H9 (cell line): ENCODE measurements at regions not wholly inside any gene's neighbourhood (a gene's known extent, or its start where the extent isn't known, plus 50 kb on each side); places are given as distances from the start of the nearest gene placed in this dataset.

Experiments used
- DNase-seq: peaks from one replicate; pipeline ENCODE4 v3.0.0-alpha.2; 2017
- H2AFZ ChIP-seq: one replicate; pipeline ENCODE4 v1.6.1; 2013; ENCODE audit warnings: mild to moderate bottlenecking, low read length, control low read depth, moderate library complexity
- H2AK5ac ChIP-seq: 2 replicates; pipeline ENCODE4 v1.6.1; 2013; ENCODE audit warnings: low read length, control low read depth, mixed read lengths; ENCODE audit not compliant: insufficient read length
- H2BK120ac ChIP-seq: one replicate; pipeline ENCODE4 v1.6.1; 2013; ENCODE audit warnings: low read depth, mild to moderate bottlenecking, low read length, control low read depth, inconsistent platforms; ENCODE audit not compliant: poor library complexity, severe bottlenecking
- H2BK12ac ChIP-seq: 2 replicates; pipeline ENCODE4 v1.6.1; 2013; ENCODE audit warnings: low read length, control low read depth, mixed read lengths, low read depth; ENCODE audit not compliant: insufficient read length
- H2BK15ac ChIP-seq: 2 replicates; pipeline ENCODE4 v1.6.1; 2013; ENCODE audit warnings: low read depth, low read length, control low read depth
- H2BK20ac ChIP-seq: one replicate; pipeline ENCODE4 v1.6.1; 2013; ENCODE audit warnings: low read depth, mild to moderate bottlenecking, low read length, control low read depth, inconsistent platforms; ENCODE audit not compliant: poor library complexity, severe bottlenecking
- H2BK5ac ChIP-seq: 2 replicates; pipeline ENCODE4 v1.6.1; 2013; ENCODE audit warnings: low read length, control low read depth, mixed read lengths; ENCODE audit not compliant: insufficient read length
- H3K14ac ChIP-seq: 2 replicates; pipeline ENCODE4 v1.6.1; 2013; ENCODE audit warnings: low read length, control low read depth; ENCODE audit not compliant: insufficient read depth
- H3K18ac ChIP-seq: 2 replicates; pipeline ENCODE4 v1.6.1; 2013; ENCODE audit warnings: low read depth, mild to moderate bottlenecking, mixed read lengths, low read length, control low read depth; ENCODE audit not compliant: insufficient read length
- H3K23ac ChIP-seq: 2 replicates; pipeline ENCODE4 v1.6.1; 2013; ENCODE audit warnings: low read length, control low read depth, mixed read lengths, low read depth; ENCODE audit not compliant: insufficient read length
- H3K23me2 ChIP-seq: 2 replicates; pipeline ENCODE4 v1.6.1; 2013; ENCODE audit warnings: low read depth, mild to moderate bottlenecking, mixed read lengths, low read length, control low read depth; ENCODE audit not compliant: insufficient read length, poor library complexity, severe bottlenecking
- H3K27ac ChIP-seq: 2 replicates; pipeline ENCODE4 v1.5.1; 2013; ENCODE audit warnings: low read length, control low read depth, mixed read lengths, low read depth; ENCODE audit not compliant: insufficient read length
- H3K27me3 ChIP-seq: 2 replicates; pipeline ENCODE4 v1.6.1; 2013; ENCODE audit warnings: low read length, control low read depth, inconsistent platforms; ENCODE audit not compliant: insufficient read depth
- H3K4ac ChIP-seq: 2 replicates; pipeline ENCODE4 v1.6.1; 2013; ENCODE audit warnings: low read depth, mild to moderate bottlenecking, control low read depth, inconsistent platforms, low read length, moderate library complexity
- H3K4me1 ChIP-seq: 2 replicates; pipeline ENCODE4 v1.6.1; 2013; ENCODE audit warnings: low read length, control low read depth, inconsistent platforms; ENCODE audit not compliant: insufficient read depth
- H3K4me2 ChIP-seq: 2 replicates; pipeline ENCODE4 v1.6.1; 2013; ENCODE audit warnings: low read length, control low read depth, mixed read lengths; ENCODE audit not compliant: insufficient read length, insufficient read depth
- H3K56ac ChIP-seq: 2 replicates; pipeline ENCODE4 v1.6.1; 2013; ENCODE audit warnings: low read depth, mild to moderate bottlenecking, mixed read lengths, low read length, control low read depth; ENCODE audit not compliant: insufficient read length
- H3K79me1 ChIP-seq: 2 replicates; pipeline ENCODE4 v1.6.1; 2013; ENCODE audit warnings: low read depth, mild to moderate bottlenecking, moderate library complexity, low read length, control low read depth, inconsistent platforms; ENCODE audit not compliant: insufficient read depth, poor library complexity, severe bottlenecking
- H3K79me2 ChIP-seq: 2 replicates; pipeline ENCODE4 v1.6.1; 2013; ENCODE audit warnings: low read length, control low read depth, inconsistent platforms; ENCODE audit not compliant: insufficient read depth
- H3K9ac ChIP-seq: 2 replicates; pipeline ENCODE4 v1.6.1; 2013; ENCODE audit warnings: low read length, control low read depth, mixed read lengths; ENCODE audit not compliant: insufficient read length; ENCODE audit errors: extremely low read depth
- H3K9me3 ChIP-seq: one replicate; pipeline ENCODE4 v1.6.1; 2013; ENCODE audit warnings: low read depth, low read length, inconsistent platforms; ENCODE audit not compliant: control insufficient read depth
- H3T11ph ChIP-seq: one replicate; pipeline ENCODE4 v1.6.1; 2013; ENCODE audit warnings: mild to moderate bottlenecking, low read length, control low read depth, inconsistent platforms
- H4K20me1 ChIP-seq: one replicate; pipeline ENCODE4 v1.6.1; 2013; ENCODE audit not compliant: control insufficient read depth, insufficient read length, insufficient read depth
- H4K5ac ChIP-seq: 2 replicates; pipeline ENCODE4 v1.6.1; 2013; ENCODE audit warnings: low read depth, mild to moderate bottlenecking, mixed read lengths, low read length, control low read depth; ENCODE audit not compliant: insufficient read length
- H4K8ac ChIP-seq: replicated peaks from 2 replicates; pipeline ENCODE4 v1.6.1; 2013; ENCODE audit warnings: low read length, control low read depth, mixed read lengths, low read depth; ENCODE audit not compliant: insufficient read length
- H4K91ac ChIP-seq: 2 replicates; pipeline ENCODE4 v1.6.1; 2013; ENCODE audit warnings: low read depth, mild to moderate bottlenecking, moderate library complexity, mixed read lengths, low read length, control low read depth; ENCODE audit not compliant: insufficient read length
- H3K27ac Mint-ChIP-seq, 3 experiments: 2 replicates in 2 of 3; 3 replicates in 1 of 3; pipeline ENCODE4 v1.8.0; 2020 to 2021; ENCODE audit warnings: mixed read lengths in 3 of 3, mild to moderate bottlenecking in 1 of 3, moderate library complexity in 1 of 3
- H3K27me3 Mint-ChIP-seq: 2 replicates; pipeline ENCODE4 v1.8.0; 2021; ENCODE audit warnings: low read depth, mild to moderate bottlenecking, moderate library complexity, mixed read lengths
- H3K36me3 Mint-ChIP-seq, 3 experiments: 2 replicates in 2 of 3; 3 replicates in 1 of 3; pipeline ENCODE4 v1.8.0; 2020 to 2021; ENCODE audit warnings: low read depth in 3 of 3, mixed read lengths in 3 of 3; ENCODE audit not compliant: insufficient read depth in 1 of 3
- H3K4me1 Mint-ChIP-seq, 2 experiments: 2 replicates each; pipeline ENCODE4 v1.8.0; 2020; ENCODE audit warnings: mixed read lengths in 2 of 2
- H3K4me3 Mint-ChIP-seq, 2 experiments: 2 replicates in 1 of 2; 3 replicates in 1 of 2; pipeline ENCODE4 v1.8.0; 2020 to 2021; ENCODE audit warnings: mild to moderate bottlenecking in 2 of 2, mixed read lengths in 2 of 2, moderate library complexity in 1 of 2
- H3K9me3 Mint-ChIP-seq, 2 experiments: 2 replicates in 1 of 2; 3 replicates in 1 of 2; pipeline ENCODE4 v1.8.0; 2020; ENCODE audit warnings: mild to moderate bottlenecking in 2 of 2, mixed read lengths in 2 of 2, moderate library complexity in 1 of 2
- WGBS: extraction: QIAGEN DNeasy Blood & Tissue Kit; methylation state at CpG from one replicate; pipeline ENCODE4 v1.1.7; 2013; ENCODE audit warnings: missing lambda C conversion rate, low lambda C conversion rate, mixed read lengths; ENCODE audit not compliant: insufficient read length; ENCODE audit errors: extremely low coverage; 5-methylcytosine and 5-hydroxymethylcytosine counted together
- TF ChIP-seq, protein P1 (sequence below): fragments of 200-600 bp; sonication (generic); conservative IDR thresholded peaks from 3 replicates; pipeline ENCODE4 v1.8.0; 2021; ENCODE audit warnings: antibody characterized with exemption, mild to moderate bottlenecking

DNA sequence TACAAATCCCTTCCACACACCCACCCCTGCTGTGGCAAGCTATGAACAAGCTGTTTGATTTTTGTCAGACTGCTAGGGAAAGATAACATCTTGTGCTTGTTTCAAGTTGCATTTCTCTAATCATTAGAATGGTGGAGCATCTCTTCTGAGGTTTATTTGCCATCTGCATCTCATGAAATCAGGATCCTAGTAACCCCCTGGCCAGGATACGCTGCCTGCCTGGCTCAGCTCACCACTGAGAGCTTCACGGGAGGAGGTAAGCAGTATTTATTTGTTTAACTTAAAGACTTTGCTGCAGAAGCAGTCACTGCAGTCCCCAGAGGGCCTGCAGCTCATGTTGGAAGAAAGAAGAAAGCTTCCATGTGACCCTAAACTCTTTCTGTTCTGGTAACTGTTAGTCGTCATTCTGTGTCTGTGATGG lies 83.3 kb upstream of the CXCL14 start:
- no peak for DNase-seq

More for the DNA sequence above, 83.3 kb upstream of the CXCL14 start:
- Histone ChIP-seq H2AFZ (no peak overlapping the region), H3K79me2 (no peaks in the 10 kb centered on the region), H3K9me3 (no peaks in the 10 kb centered on the region), H2BK20ac (no peak overlapping the region), H3K23me2 (no peaks in the 10 kb centered on the region), H3K4ac (no peak overlapping the region), H2BK120ac (no peak overlapping the region), H3K4me2 (no peak overlapping the region), H4K8ac (no peak overlapping the region), H4K5ac (no peak overlapping the region), H3K27me3 (no peaks in the 10 kb centered on the region), H2BK15ac (no peak overlapping the region), H3T11ph (no peak overlapping the region), H3K27ac (no peak overlapping the region), H3K14ac (no peak overlapping the region), H3K4me1 (no peaks in the 10 kb centered on the region), H3K9ac (no peak overlapping the region), H4K20me1 (no peaks in the 10 kb centered on the region), H3K23ac (no peak overlapping the region), H3K79me1 (no peaks in the 10 kb centered on the region), H2BK12ac (no peak overlapping the region), H4K91ac (no peak overlapping the region), H3K56ac (no peak overlapping the region), H2AK5ac (no peak overlapping the region), H3K18ac (no peak overlapping the region), H2BK5ac (no peak overlapping the region)
- H3K36me3 Mint-ChIP-seq: peaks cover 11 to 14% (median 11%) of the 10 kb centered on the region in 3 experiments; a peak in 6 of 7 replicates
- TF ChIP-seq, protein P1, sequence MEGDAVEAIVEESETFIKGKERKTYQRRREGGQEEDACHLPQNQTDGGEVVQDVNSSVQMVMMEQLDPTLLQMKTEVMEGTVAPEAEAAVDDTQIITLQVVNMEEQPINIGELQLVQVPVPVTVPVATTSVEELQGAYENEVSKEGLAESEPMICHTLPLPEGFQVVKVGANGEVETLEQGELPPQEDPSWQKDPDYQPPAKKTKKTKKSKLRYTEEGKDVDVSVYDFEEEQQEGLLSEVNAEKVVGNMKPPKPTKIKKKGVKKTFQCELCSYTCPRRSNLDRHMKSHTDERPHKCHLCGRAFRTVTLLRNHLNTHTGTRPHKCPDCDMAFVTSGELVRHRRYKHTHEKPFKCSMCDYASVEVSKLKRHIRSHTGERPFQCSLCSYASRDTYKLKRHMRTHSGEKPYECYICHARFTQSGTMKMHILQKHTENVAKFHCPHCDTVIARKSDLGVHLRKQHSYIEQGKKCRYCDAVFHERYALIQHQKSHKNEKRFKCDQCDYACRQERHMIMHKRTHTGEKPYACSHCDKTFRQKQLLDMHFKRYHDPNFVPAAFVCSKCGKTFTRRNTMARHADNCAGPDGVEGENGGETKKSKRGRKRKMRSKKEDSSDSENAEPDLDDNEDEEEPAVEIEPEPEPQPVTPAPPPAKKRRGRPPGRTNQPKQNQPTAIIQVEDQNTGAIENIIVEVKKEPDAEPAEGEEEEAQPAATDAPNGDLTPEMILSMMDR: no peak
- peaks cover 13% of the 10 kb centered on the region in 2 experiments for H3K9me3 Mint-ChIP-seq
- peaks cover 12 to 18% of the 10 kb centered on the region in 2 experiments for H3K4me1 Mint-ChIP-seq
- H3K4me3 Mint-ChIP-seq: no peak overlapping the region
- no peak overlapping the region for H3K27ac Mint-ChIP-seq
- peaks cover 8% of the 10 kb centered on the region for H3K27me3 Mint-ChIP-seq
- WGBS: no CpG with 5 or more reads among the region's 3 CpGs
